ENCODE measurements at regions not wholly inside any gene's neighbourhood (a gene's known extent, or its start where the extent isn't known, plus 50 kb on each side); places are given as distances from the start of the nearest gene placed in this dataset.

- no peak for TF ChIP-seq POLR2A (IDR thresholded peaks at IDR 0.05)
- no peak for TF ChIP-seq CTCF (IDR thresholded peaks at IDR 0.05)
Measured at GRCh38 chr2:3054066-3054465, 323.6 kb downstream of the EIPR1 start.
